H1 (cell line): ENCODE measurements at regions not wholly inside any gene's neighbourhood (a gene's known extent, or its start where the extent isn't known, plus 50 kb on each side); places are given as distances from the start of the nearest gene placed in this dataset.

ENCODE experiments used
- CTCF ChIA-PET: fragments of 300-600 bp; sonication (Branson Sonifier 250); formaldehyde crosslinking; loops from one replicate; lab custom pipeline; 2021; ENCODE audit not compliant: partially characterized antibody; lab: Charles Lee
- POLR2A ChIA-PET: fragments of 300-600 bp; sonication (Branson Sonifier 250); formaldehyde crosslinking; loops from one replicate; lab custom pipeline; 2021; ENCODE audit warnings: inconsistent platforms; ENCODE audit not compliant: partially characterized antibody; lab: Charles Lee
- DNase-seq, 2 experiments: peaks; one replicate each; pipeline versions ENCODE4 v3.0.0 to v3.0.0-alpha.2; 2010 to 2022; ENCODE audit warnings: low spot score in 2 of 2, low read depth in 1 of 2, mixed read lengths in 1 of 2
- FAIRE-seq: peaks from 2 replicates; lab custom pipeline; 2011; peaks lifted over from hg19 to GRCh38; lab: Jason Lieb, UNC
- H2AFZ ChIP-seq: 2 replicates; pipeline ENCODE4 v1.8.1; 2012; ENCODE audit warnings: low read length, inconsistent platforms
- H2AK5ac ChIP-seq: 2 replicates; pipeline ENCODE4 v1.6.1; 2013; ENCODE audit warnings: low read depth, low read length
- H2BK120ac ChIP-seq: replicated peaks from 2 replicates; pipeline ENCODE3; 2013; ENCODE audit warnings: low read depth, low read length, inconsistent platforms
- H2BK12ac ChIP-seq: 2 replicates; pipeline ENCODE4 v1.6.1; 2013; ENCODE audit warnings: low read depth, low read length
- H2BK15ac ChIP-seq: 2 replicates; pipeline ENCODE4 v1.6.1; 2013; ENCODE audit warnings: low read length
- H2BK20ac ChIP-seq: 2 replicates; pipeline ENCODE4 v1.6.1; 2013; ENCODE audit warnings: low read length
- H2BK5ac ChIP-seq: 2 replicates; pipeline ENCODE4 v1.6.1; 2013; ENCODE audit warnings: low read depth, low read length
- H3K14ac ChIP-seq: 2 replicates; pipeline ENCODE4 v1.6.1; 2013; ENCODE audit warnings: inconsistent platforms; ENCODE audit not compliant: insufficient read length
- H3K18ac ChIP-seq: 2 replicates; pipeline ENCODE4 v1.6.1; 2013; ENCODE audit warnings: low read length; ENCODE audit errors: extremely low read depth
- H3K23ac ChIP-seq: 2 replicates; pipeline ENCODE4 v1.6.1; 2013; ENCODE audit warnings: inconsistent platforms; ENCODE audit not compliant: insufficient read length
- H3K23me2 ChIP-seq: 2 replicates; pipeline ENCODE4 v1.6.1; 2013; ENCODE audit warnings: low read depth, low read length
- H3K27ac ChIP-seq: 2 replicates; pipeline ENCODE4 v1.6.1; 2011; ENCODE audit warnings: low read depth, low read length, inconsistent platforms
- H3K27me3 ChIP-seq, 4 experiments: replicated peaks in 1 of 4; 1 replicate in 1 of 4; 2 replicates in 3 of 4; pipeline versions ENCODE4 v1.6.1 to v1.8.1; 2011 to 2013; ENCODE audit warnings: low read length in 3 of 4, mild to moderate bottlenecking in 3 of 4, inconsistent platforms in 2 of 4, mixed read lengths in 2 of 4, moderate library complexity in 1 of 4; ENCODE audit not compliant: control insufficient read depth in 3 of 4, insufficient read depth in 3 of 4; ENCODE audit errors: extremely low read depth in 1 of 4
- H3K36me3 ChIP-seq, 4 experiments: 2 replicates each; pipeline versions ENCODE4 v1.6.1 to v1.8.1; 2011 to 2013; ENCODE audit warnings: mild to moderate bottlenecking in 4 of 4, low read length in 3 of 4, moderate library complexity in 2 of 4, control low read depth in 1 of 4, inconsistent platforms in 1 of 4; ENCODE audit not compliant: insufficient read depth in 4 of 4, control insufficient read depth in 2 of 4
- H3K4ac ChIP-seq: replicated peaks from 2 replicates; pipeline ENCODE3; 2013; ENCODE audit warnings: low read length, low read depth, mixed read lengths, inconsistent platforms; ENCODE audit not compliant: insufficient read length
- H3K4me1 ChIP-seq, 4 experiments: replicated peaks in 1 of 4; 1 replicate in 1 of 4; 2 replicates in 3 of 4; pipeline versions ENCODE4 v1.6.1 to v1.8.1; 2011 to 2013; ENCODE audit warnings: low read length in 3 of 4, inconsistent platforms in 2 of 4, mixed read lengths in 1 of 4; ENCODE audit not compliant: insufficient read depth in 4 of 4, control insufficient read depth in 3 of 4
- H3K4me2 ChIP-seq, 2 experiments: 2 replicates each; pipeline versions ENCODE4 v1.6.1 to v1.8.1; 2011 to 2013; ENCODE audit warnings: low read depth in 2 of 2, low read length in 2 of 2, control low read depth in 1 of 2, inconsistent platforms in 1 of 2, mild to moderate bottlenecking in 1 of 2; ENCODE audit not compliant: insufficient read depth in 1 of 2
- H3K4me3 ChIP-seq, 4 experiments: fragments of 200-600, 300-600 bp in 1 of 4; sonication (generic), shearing (Covaris generic), sonication (Bioruptor Twin) in 1 of 4; 2 replicates each; pipeline versions ENCODE4 v1.5.1 to v1.8.1; 2011 to 2016; ENCODE audit warnings: low read length in 4 of 4, low read depth in 3 of 4, control low read depth in 2 of 4, inconsistent platforms in 2 of 4, mild to moderate bottlenecking in 2 of 4, mixed read lengths in 1 of 4, moderate library complexity in 1 of 4; ENCODE audit not compliant: insufficient read depth in 2 of 4; ENCODE audit errors: extremely low read depth in 1 of 4
- H3K56ac ChIP-seq: replicated peaks from 2 replicates; pipeline ENCODE3; 2013; ENCODE audit warnings: low read depth, mild to moderate bottlenecking, mixed read lengths, low read length, inconsistent platforms; ENCODE audit not compliant: insufficient read length
- H3K79me1 ChIP-seq: 2 replicates; pipeline ENCODE4 v1.6.1; 2013; ENCODE audit warnings: low read depth, low read length, control low read depth
- H3K79me2 ChIP-seq, 2 experiments: 2 replicates each; pipeline versions ENCODE4 v1.6.1 to v1.8.1; 2012 to 2013; ENCODE audit warnings: low read length in 2 of 2, mild to moderate bottlenecking in 2 of 2, inconsistent platforms in 1 of 2; ENCODE audit not compliant: insufficient read depth in 2 of 2, control insufficient read depth in 1 of 2
- H3K9ac ChIP-seq, 4 experiments: replicated peaks in 1 of 4; 1 replicate in 1 of 4; 2 replicates in 3 of 4; pipeline versions ENCODE4 v1.6.1 to v1.8.1; 2011 to 2013; ENCODE audit warnings: low read depth in 3 of 4, low read length in 3 of 4, control low read depth in 2 of 4, mild to moderate bottlenecking in 2 of 4, moderate library complexity in 2 of 4, inconsistent platforms in 1 of 4; ENCODE audit errors: extremely low read depth in 1 of 4
- H3K9me3 ChIP-seq, 2 experiments: 2 replicates each; pipeline versions ENCODE4 v1.6.1 to v1.8.1; 2012 to 2013; ENCODE audit warnings: mild to moderate bottlenecking in 2 of 2, moderate library complexity in 2 of 2, control low read depth in 1 of 2, inconsistent platforms in 1 of 2, low read depth in 1 of 2, low read length in 1 of 2, mixed read lengths in 1 of 2; ENCODE audit not compliant: insufficient read depth in 2 of 2
- H4K20me1 ChIP-seq, 2 experiments: replicated peaks in 1 of 2; 2 replicates each; pipeline versions ENCODE3 to v1.8.1; 2011 to 2013; ENCODE audit warnings: inconsistent platforms in 2 of 2, low read length in 2 of 2, mild to moderate bottlenecking in 1 of 2; ENCODE audit not compliant: insufficient read depth in 2 of 2, control insufficient read depth in 1 of 2
- H4K5ac ChIP-seq: 2 replicates; pipeline ENCODE4 v1.6.1; 2013; ENCODE audit warnings: low read length, low read depth, mixed read lengths, inconsistent platforms; ENCODE audit not compliant: insufficient read length
- H4K8ac ChIP-seq: 2 replicates; pipeline ENCODE4 v1.8.0; 2013; ENCODE audit warnings: mild to moderate bottlenecking, moderate library complexity, low read length, inconsistent platforms; ENCODE audit not compliant: insufficient read depth; ENCODE audit errors: extremely low read depth
- H4K91ac ChIP-seq: replicated peaks from 2 replicates; pipeline ENCODE3; 2013; ENCODE audit warnings: low read length, mixed read lengths, inconsistent platforms; ENCODE audit not compliant: insufficient read length
- ASH2L ChIP-seq: fragments of 200-600, 300-600 bp; sonication (generic); IDR thresholded peaks from one replicate; pipeline ENCODE4 v1.7.1; 2017; ENCODE audit warnings: low read length
- BACH1 ChIP-seq: IDR thresholded peaks from 2 replicates; pipeline ENCODE4 v1.6.1; 2012; ENCODE audit warnings: low read length, improper control_type of control experiment
- GABPA ChIP-seq: IDR thresholded peaks from 2 replicates; pipeline ENCODE4 v1.6.1; 2011; ENCODE audit warnings: mild to moderate bottlenecking, low read length, moderate library complexity, borderline replicate concordance; ENCODE audit not compliant: insufficient read depth
- RNF2 ChIP-seq: fragments of 200-900, 300-1000 bp; sonication (generic); IDR thresholded peaks from 2 replicates; pipeline ENCODE4 v1.7.1; 2016; ENCODE audit warnings: borderline replicate concordance, low read depth, mild to moderate bottlenecking, antibody characterized with exemption, low read length; ENCODE audit not compliant: poor library complexity, severe bottlenecking; ENCODE audit errors: missing control alignments
- SP4 ChIP-seq: IDR thresholded peaks from 2 replicates; pipeline ENCODE4 v1.6.1; 2012; ENCODE audit warnings: low read length, inconsistent platforms
- WGBS, 2 experiments: shearing (Covaris generic) in 1 of 2; methylation state at CpG; one replicate each; pipeline versions ENCODE4 v1.1.6 to v1.1.7; 2013 to 2015; ENCODE audit warnings: low lambda C conversion rate in 2 of 2, mixed read lengths in 2 of 2, inconsistent platforms in 1 of 2, low coverage in 1 of 2, missing lambda C conversion rate in 1 of 2; ENCODE audit not compliant: insufficient replicate concordance in 2 of 2, insufficient coverage in 1 of 2, insufficient read length in 1 of 2; ENCODE audit errors: extremely low coverage in 1 of 2, missing lambda C conversion rate in 1 of 2; 5-methylcytosine and 5-hydroxymethylcytosine counted together
- TF ChIP-seq, protein P1 (sequence below): IDR thresholded peaks from 2 replicates; pipeline ENCODE4 v1.6.1; 2011; ENCODE audit warnings: low read depth, mild to moderate bottlenecking, low read length; ENCODE audit not compliant: insufficient read depth
- TF ChIP-seq, protein P2 (sequence below), 3 experiments: IDR thresholded peaks; 1 replicate in 2 of 3; 2 replicates in 1 of 3; pipeline versions ENCODE4 v1.5.1 to v1.6.1; 2011; ENCODE audit warnings: low read length in 3 of 3, mild to moderate bottlenecking in 3 of 3, inconsistent platforms in 2 of 3, low read depth in 1 of 3, moderate library complexity in 1 of 3; ENCODE audit not compliant: insufficient read depth in 1 of 3; ENCODE audit errors: control extremely low read depth in 1 of 3

GRCh38 chr12:24696800-24697199 is 252.1 kb downstream of the BCAT1 start:
- 90% methylated on average over 6 of the region's 6 CpGs; no CpG with 5 or more reads in 1 of the 2 experiments for WGBS, 2 experiments
- no peak overlapping the region for H3K4ac ChIP-seq
- TF ChIP-seq, protein P1, sequence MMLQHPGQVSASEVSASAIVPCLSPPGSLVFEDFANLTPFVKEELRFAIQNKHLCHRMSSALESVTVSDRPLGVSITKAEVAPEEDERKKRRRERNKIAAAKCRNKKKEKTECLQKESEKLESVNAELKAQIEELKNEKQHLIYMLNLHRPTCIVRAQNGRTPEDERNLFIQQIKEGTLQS = no peak
- TF ChIP-seq SP4 = no peak
- TF ChIP-seq GABPA = no peak
- TF ChIP-seq ASH2L = no peak
- TF ChIP-seq, protein P2, sequence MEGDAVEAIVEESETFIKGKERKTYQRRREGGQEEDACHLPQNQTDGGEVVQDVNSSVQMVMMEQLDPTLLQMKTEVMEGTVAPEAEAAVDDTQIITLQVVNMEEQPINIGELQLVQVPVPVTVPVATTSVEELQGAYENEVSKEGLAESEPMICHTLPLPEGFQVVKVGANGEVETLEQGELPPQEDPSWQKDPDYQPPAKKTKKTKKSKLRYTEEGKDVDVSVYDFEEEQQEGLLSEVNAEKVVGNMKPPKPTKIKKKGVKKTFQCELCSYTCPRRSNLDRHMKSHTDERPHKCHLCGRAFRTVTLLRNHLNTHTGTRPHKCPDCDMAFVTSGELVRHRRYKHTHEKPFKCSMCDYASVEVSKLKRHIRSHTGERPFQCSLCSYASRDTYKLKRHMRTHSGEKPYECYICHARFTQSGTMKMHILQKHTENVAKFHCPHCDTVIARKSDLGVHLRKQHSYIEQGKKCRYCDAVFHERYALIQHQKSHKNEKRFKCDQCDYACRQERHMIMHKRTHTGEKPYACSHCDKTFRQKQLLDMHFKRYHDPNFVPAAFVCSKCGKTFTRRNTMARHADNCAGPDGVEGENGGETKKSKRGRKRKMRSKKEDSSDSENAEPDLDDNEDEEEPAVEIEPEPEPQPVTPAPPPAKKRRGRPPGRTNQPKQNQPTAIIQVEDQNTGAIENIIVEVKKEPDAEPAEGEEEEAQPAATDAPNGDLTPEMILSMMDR (IDR thresholded peaks at IDR 0.05; ENCODE audit: control extremely low read depth in 1 of 3, insufficient read depth in 1 of 3, low read depth in 1 of 3, low read length in 3 of 3) = no peak
- no peak for TF ChIP-seq RNF2
- no peak for TF ChIP-seq BACH1
- H4K20me1 ChIP-seq = no peaks in the 10 kb centered on the region
- no peak overlapping the region for H4K91ac ChIP-seq
- no peaks in the 10 kb centered on the region for H3K27me3 ChIP-seq
- H3K18ac ChIP-seq = no peak overlapping the region
- ChIA-PET POLR2A (no interaction called here), CTCF (interaction anchor here (0.8 to 1.6 kb wide), 2 partner anchors 14 to 15 kb away, joined by 3 to 4 read pairs; no protein-coding TSS in a partner anchor)
- no peak overlapping the region for H4K5ac ChIP-seq
- no peak overlapping the region for H3K14ac ChIP-seq
- no peak overlapping the region for H2AFZ ChIP-seq
- H2AK5ac ChIP-seq = no peak overlapping the region
- no peak overlapping the region for H2BK15ac ChIP-seq
- H3K9me3 ChIP-seq = no peaks in the 10 kb centered on the region; a peak in 1 of 4 replicates
- H3K79me1 ChIP-seq = no peaks in the 10 kb centered on the region
- H2BK5ac ChIP-seq = no peak overlapping the region
- no peak overlapping the region for H3K9ac ChIP-seq
- H3K79me2 ChIP-seq = no peaks in the 10 kb centered on the region
- no peak overlapping the region for H3K4me3 ChIP-seq
- DNase-seq = no peak
- no peak overlapping the region for H3K4me2 ChIP-seq
- no peak overlapping the region for H2BK20ac ChIP-seq
- no peaks in the 10 kb centered on the region for H3K4me1 ChIP-seq
- H2BK120ac ChIP-seq = no peak overlapping the region
- no peak overlapping the region for H2BK12ac ChIP-seq
- no peak for FAIRE-seq
- H3K27ac ChIP-seq = no peak overlapping the region
- no peaks in the 10 kb centered on the region for H3K36me3 ChIP-seq
- H4K8ac ChIP-seq = no peak overlapping the region
- H3K23me2 ChIP-seq = no peaks in the 10 kb centered on the region
- no peak overlapping the region for H3K56ac ChIP-seq
- H3K23ac ChIP-seq = no peak overlapping the region
